A673 (cell line): ENCODE measurements at regions not wholly inside any gene's neighbourhood (a gene's known extent, or its start where the extent isn't known, plus 50 kb on each side); places are given as distances from the start of the nearest gene placed in this dataset.

Experiments
- BruUV-seq: library from RNA; stranded (reverse); fragments of 400-500 nt; replicated peaks from 2 replicates; lab custom pipeline; 2021; lab: Mats Ljungman, UMichigan
- CTCF ChIA-PET: fragments of 300-600 bp; sonication (Branson Sonifier 250); formaldehyde crosslinking; loops from one replicate; lab custom pipeline; 2022; ENCODE audit warnings: antibody characterized with exemption; lab: Charles Lee
- POLR2A ChIA-PET: fragments of 300-600 bp; sonication (Branson Sonifier 250); formaldehyde crosslinking; loops from one replicate; lab custom pipeline; 2022; ENCODE audit warnings: antibody characterized with exemption; ENCODE audit not compliant: low non-redundant PET; lab: Charles Lee
- DNase-seq: peaks from one replicate; pipeline ENCODE4 v3.0.0-alpha.2; 2015; ENCODE audit warnings: low spot score
- H3K27ac ChIP-seq: fragments of 200-600 bp; sonication (generic); 2 replicates; pipeline ENCODE4 v1.5.1; 2016; ENCODE audit warnings: mixed run types, low read depth, mild to moderate bottlenecking, mixed read lengths, antibody characterized with exemption, low read length; ENCODE audit not compliant: poor library complexity, severe bottlenecking
- H3K27me3 ChIP-seq: fragments of 200-600 bp; sonication (generic); replicated peaks from 2 replicates; pipeline ENCODE4 v1.6.1; 2017; ENCODE audit warnings: mixed run types, low read depth, mild to moderate bottlenecking, mixed read lengths, antibody characterized with exemption, low read length; ENCODE audit not compliant: insufficient read depth, poor library complexity
- H3K36me3 ChIP-seq: fragments of 200-600 bp; sonication (generic); 2 replicates; pipeline ENCODE4 v1.6.1; 2016; ENCODE audit warnings: mixed run types, mild to moderate bottlenecking, mixed read lengths, antibody characterized with exemption, low read length; ENCODE audit not compliant: insufficient read depth, poor library complexity, severe bottlenecking
- H3K4me1 ChIP-seq: fragments of 200-600 bp; sonication (generic); 2 replicates; pipeline ENCODE4 v1.6.1; 2017; ENCODE audit warnings: mixed run types, mild to moderate bottlenecking, mixed read lengths, antibody characterized with exemption, low read length; ENCODE audit not compliant: insufficient read depth, poor library complexity, severe bottlenecking
- H3K4me3 ChIP-seq: fragments of 200-600 bp; sonication (generic); 2 replicates; pipeline ENCODE4 v1.5.1; 2016; ENCODE audit warnings: low read depth, mixed run types, mild to moderate bottlenecking, mixed read lengths, low read length; ENCODE audit not compliant: poor library complexity, severe bottlenecking
- H3K9me3 ChIP-seq: fragments of 200-600 bp; sonication (generic); 2 replicates; pipeline ENCODE4 v1.6.1; 2016; ENCODE audit warnings: mixed run types, low read depth, mild to moderate bottlenecking, mixed read lengths, antibody characterized with exemption, low read length; ENCODE audit not compliant: poor library complexity, severe bottlenecking
- CTCF ChIP-seq: fragments of 300-800, 200-600 bp; sonication (generic); conservative IDR thresholded peaks from 2 replicates; pipeline ENCODE4 v1.5.1; 2017; ENCODE audit warnings: low read depth, mild to moderate bottlenecking, antibody characterized with exemption, low read length, moderate library complexity, mixed read lengths
- EZH2 ChIP-seq: fragments of 200-600 bp; sonication (generic); IDR thresholded peaks from 2 replicates; pipeline ENCODE4 v1.6.1; 2017; ENCODE audit warnings: borderline replicate concordance, low read depth, mild to moderate bottlenecking, mixed read lengths, antibody characterized with exemption, low read length; ENCODE audit not compliant: poor library complexity, severe bottlenecking
- intact Hi-C: fragments of 100-400 bp; cut with micrococcal nuclease; formaldehyde crosslinking; loops from one replicate; pipeline ENCODE4 v1.10.0; 2022; ENCODE audit not compliant: unreplicated experiment

- no peak overlapping the region for H3K27ac ChIP-seq
- no peaks in the 10 kb centered on the region for H3K4me1 ChIP-seq
- H3K9me3 ChIP-seq = no peaks in the 10 kb centered on the region
- H3K4me3 ChIP-seq = no peak overlapping the region
- POLR2A ChIA-PET = no interaction called here
- CTCF ChIA-PET = no interaction called here
- no TSS peak for BruUV-seq
- DNase-seq = no peak
- intact Hi-C loops = no loop called here
- no peaks in the 10 kb centered on the region for H3K27me3 ChIP-seq
- H3K36me3 ChIP-seq = no peaks in the 10 kb centered on the region
- no peak for TF ChIP-seq EZH2
- TF ChIP-seq CTCF = no peak
These were observed 611.7 kb downstream of the SNAPC1 start for GRCh38 chr14:62373944-62374343.

GRCh38 chr14:62378057-62378456 lies 615.8 kb downstream of the SNAPC1 start:
- no peaks in the 10 kb centered on the region for H3K27me3 ChIP-seq
- POLR2A ChIA-PET = no interaction called here
- no peak overlapping the region for H3K27ac ChIP-seq
- BruUV-seq = no TSS peak
- no peaks in the 10 kb centered on the region for H3K9me3 ChIP-seq
- no peak overlapping the region for H3K4me3 ChIP-seq
- no peaks in the 10 kb centered on the region for H3K4me1 ChIP-seq
- CTCF ChIA-PET = no interaction called here
- no peak for TF ChIP-seq EZH2
- no peak for TF ChIP-seq CTCF
- intact Hi-C loops = no loop called here
- no peak for DNase-seq
- no peaks in the 10 kb centered on the region for H3K36me3 ChIP-seq

GRCh38 chr14:62381311-62382070 lies 619.3 kb downstream of the SNAPC1 start:
- ChIA-PET CTCF (no interaction called here), POLR2A (no interaction called here)
- H3K27me3 ChIP-seq = no peaks in the 10 kb centered on the region
- BruUV-seq = no TSS peak
- H3K4me3 ChIP-seq = no peak overlapping the region
- intact Hi-C loops = no loop called here
- H3K27ac ChIP-seq = no peak overlapping the region
- DNase-seq = no peak
- TF ChIP-seq CTCF (no peak), EZH2 (no peak)
- peaks cover 5% of the 10 kb centered on the region for H3K9me3 ChIP-seq
- H3K4me1 ChIP-seq = no peaks in the 10 kb centered on the region
- no peaks in the 10 kb centered on the region for H3K36me3 ChIP-seq
